ENCODE measurements at regions not wholly inside any gene's neighbourhood (a gene's known extent, or its start where the extent isn't known, plus 50 kb on each side); places are given as distances from the start of the nearest gene placed in this dataset.

DNA sequence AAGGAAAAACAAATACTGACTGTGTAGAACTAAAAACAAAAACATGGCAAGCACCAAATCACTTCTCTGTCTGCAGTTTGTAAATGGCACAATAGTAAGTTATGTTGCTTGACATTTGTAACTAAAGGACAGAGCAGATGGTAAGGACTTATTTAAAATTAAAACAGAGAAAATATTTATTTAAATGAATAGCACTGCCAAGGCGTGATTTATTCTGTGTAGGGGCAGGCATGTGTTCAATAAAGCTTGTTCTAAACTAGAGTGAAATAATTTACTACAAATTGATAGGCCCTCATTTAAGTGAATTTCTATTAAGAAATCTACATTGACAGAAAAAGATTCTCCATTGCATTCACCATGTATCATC is 231.5 kb downstream of the CYLC2 start:
- TF ChIP-seq, protein P1, sequence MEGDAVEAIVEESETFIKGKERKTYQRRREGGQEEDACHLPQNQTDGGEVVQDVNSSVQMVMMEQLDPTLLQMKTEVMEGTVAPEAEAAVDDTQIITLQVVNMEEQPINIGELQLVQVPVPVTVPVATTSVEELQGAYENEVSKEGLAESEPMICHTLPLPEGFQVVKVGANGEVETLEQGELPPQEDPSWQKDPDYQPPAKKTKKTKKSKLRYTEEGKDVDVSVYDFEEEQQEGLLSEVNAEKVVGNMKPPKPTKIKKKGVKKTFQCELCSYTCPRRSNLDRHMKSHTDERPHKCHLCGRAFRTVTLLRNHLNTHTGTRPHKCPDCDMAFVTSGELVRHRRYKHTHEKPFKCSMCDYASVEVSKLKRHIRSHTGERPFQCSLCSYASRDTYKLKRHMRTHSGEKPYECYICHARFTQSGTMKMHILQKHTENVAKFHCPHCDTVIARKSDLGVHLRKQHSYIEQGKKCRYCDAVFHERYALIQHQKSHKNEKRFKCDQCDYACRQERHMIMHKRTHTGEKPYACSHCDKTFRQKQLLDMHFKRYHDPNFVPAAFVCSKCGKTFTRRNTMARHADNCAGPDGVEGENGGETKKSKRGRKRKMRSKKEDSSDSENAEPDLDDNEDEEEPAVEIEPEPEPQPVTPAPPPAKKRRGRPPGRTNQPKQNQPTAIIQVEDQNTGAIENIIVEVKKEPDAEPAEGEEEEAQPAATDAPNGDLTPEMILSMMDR (IDR thresholded peaks at IDR 0.05; ENCODE audit: low read depth, low read length): no peak
- no peak for TF ChIP-seq POLR2A (IDR thresholded peaks at IDR 0.05; ENCODE audit: extremely low read depth, insufficient read length)
- TF ChIP-seq, protein P2, sequence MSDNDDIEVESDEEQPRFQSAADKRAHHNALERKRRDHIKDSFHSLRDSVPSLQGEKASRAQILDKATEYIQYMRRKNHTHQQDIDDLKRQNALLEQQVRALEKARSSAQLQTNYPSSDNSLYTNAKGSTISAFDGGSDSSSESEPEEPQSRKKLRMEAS (IDR thresholded peaks at IDR 0.05; ENCODE audit: low read depth, low read length): no peak

All from NB4 (cell line).